ENCODE measurements at regions not wholly inside any gene's neighbourhood (a gene's known extent, or its start where the extent isn't known, plus 50 kb on each side); places are given as distances from the start of the nearest gene placed in this dataset.

DNA sequence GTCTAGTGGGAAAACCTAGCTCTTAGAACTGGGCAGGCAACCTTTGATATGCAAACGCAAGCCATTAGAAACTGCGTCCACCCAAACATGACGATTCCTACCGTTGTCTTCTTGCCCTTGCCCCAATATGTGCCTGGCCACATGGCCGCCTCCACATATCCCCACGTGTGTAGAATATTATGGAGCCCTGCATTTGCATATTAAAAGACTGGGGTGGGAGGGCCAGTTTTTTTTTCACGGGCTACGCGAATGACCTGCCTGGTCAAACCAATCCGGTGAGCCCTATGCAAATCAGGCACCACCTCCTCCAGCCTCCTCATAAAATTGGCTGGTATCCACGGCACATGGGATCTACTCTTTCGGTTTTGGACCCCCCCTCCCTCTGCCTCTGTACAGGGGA lies 381.0 kb upstream of the RGMA start (continued):
- TF ChIP-seq, protein P1, sequence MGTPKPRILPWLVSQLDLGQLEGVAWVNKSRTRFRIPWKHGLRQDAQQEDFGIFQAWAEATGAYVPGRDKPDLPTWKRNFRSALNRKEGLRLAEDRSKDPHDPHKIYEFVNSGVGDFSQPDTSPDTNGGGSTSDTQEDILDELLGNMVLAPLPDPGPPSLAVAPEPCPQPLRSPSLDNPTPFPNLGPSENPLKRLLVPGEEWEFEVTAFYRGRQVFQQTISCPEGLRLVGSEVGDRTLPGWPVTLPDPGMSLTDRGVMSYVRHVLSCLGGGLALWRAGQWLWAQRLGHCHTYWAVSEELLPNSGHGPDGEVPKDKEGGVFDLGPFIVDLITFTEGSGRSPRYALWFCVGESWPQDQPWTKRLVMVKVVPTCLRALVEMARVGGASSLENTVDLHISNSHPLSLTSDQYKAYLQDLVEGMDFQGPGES (IDR thresholded peaks at IDR 0.05; ENCODE audit: low read depth, low read length): no peak
- TF ChIP-seq RAD21 (IDR thresholded peaks at IDR 0.05; ENCODE audit: low read length): no peak
- TF ChIP-seq NFIC (IDR thresholded peaks at IDR 0.05; ENCODE audit: borderline replicate concordance): no peak
- no peak for TF ChIP-seq NRF1 (IDR thresholded peaks at IDR 0.05; ENCODE audit: low read depth, low read length)
- TF ChIP-seq CHD2 (IDR thresholded peaks at IDR 0.05; ENCODE audit: low read length, partially characterized antibody): no peak
- TF ChIP-seq RXRA (IDR thresholded peaks at IDR 0.05; ENCODE audit: borderline replicate concordance, low read depth): no peak

DNA sequence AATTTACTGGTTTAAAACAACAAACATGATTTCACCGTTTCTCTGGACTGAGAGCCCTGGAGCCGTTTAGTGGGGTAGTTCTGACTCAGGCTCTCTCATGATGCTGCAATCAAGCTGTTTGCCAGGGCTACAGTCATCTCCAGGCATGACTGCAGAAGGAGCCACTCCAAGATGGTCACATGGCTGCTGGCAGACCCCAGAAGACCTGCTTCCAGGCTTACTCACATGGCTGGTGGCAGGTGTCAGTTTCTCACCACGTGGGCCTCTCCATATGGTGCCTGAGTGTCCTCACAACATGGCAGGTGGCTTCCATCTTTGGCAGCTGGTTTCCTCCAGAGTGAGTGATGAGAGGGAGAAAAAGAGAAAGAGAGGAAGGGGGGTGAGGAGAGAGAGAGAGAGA lies 378.3 kb upstream of the RGMA start:
- Histone ChIP-seq H3K79me2 (ENCODE audit: insufficient read depth) (no peaks in the 10 kb centered on the region), H3K27me3 (ENCODE audit: insufficient read depth) (no peaks in the 10 kb centered on the region), H3K27ac (ENCODE audit: low read depth in 2 of 2, low read length in 1 of 2) (no peak overlapping the region), H3F3A (replicated peaks; ENCODE audit: insufficient read depth) (no peaks in the 10 kb centered on the region), H4K20me1 (ENCODE audit: insufficient read depth) (no peaks in the 10 kb centered on the region), H3K36me3 (replicated peaks in 1 of 2; ENCODE audit: control insufficient read depth in 1 of 2, insufficient read depth in 2 of 2, low read length in 1 of 2) (no peaks in the 10 kb centered on the region), H3K9ac (no peak overlapping the region), H3K9me2 (no peaks in the 10 kb centered on the region), H3K4me1 (ENCODE audit: control insufficient read depth in 1 of 2, insufficient read depth in 2 of 2, low read depth in 1 of 2, low read length in 1 of 2) (peaks cover 0 to 3% of the 10 kb centered on the region in 2 experiments; a peak in 1 of 4 replicates), H3K9me3 (no peaks in the 10 kb centered on the region), H3K4me3 (ENCODE audit: low read depth in 2 of 2, low read length in 1 of 2) (no peak overlapping the region), H2AFZ (ENCODE audit: low read depth) (no peak overlapping the region), H3K4me2 (no peak overlapping the region)
- POLR2A ChIA-PET: no interaction called here
- 5% methylated on average over 3 of the region's 3 CpGs for WGBS (ENCODE audit: low lambda C conversion rate)
- CTCF ChIA-PET: no interaction called here
- no peak for TF ChIP-seq RAD21 (IDR thresholded peaks at IDR 0.05; ENCODE audit: low read length)
- no peak for DNase-seq

DNA sequence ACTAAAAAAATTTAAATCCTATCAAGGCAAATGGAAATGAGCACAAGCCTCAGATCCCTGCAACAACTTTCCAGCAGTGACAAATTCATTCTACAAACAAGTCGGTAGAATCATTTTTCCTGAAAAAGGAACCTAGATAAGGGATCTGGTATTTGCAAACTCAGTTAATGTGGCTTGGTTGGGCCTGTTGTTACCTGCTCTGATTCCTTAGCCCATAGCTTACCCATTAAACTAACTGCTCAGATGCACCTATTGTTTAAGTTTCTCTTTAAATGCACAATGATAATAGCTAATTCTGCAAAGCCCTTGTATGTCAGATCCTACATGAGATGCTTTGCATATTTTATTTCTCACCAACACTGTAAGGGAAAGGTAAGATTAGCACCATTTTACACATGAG lies 377.4 kb upstream of the RGMA start:
- CTCF ChIA-PET: interaction anchor here (1.0 kb wide), 1 partner anchor 38 kb away, joined by 3 read pairs; no protein-coding TSS in a partner anchor
- POLR2A ChIA-PET: no interaction called here
- no peak overlapping the region for H3K9ac ChIP-seq
- H3K9me2 ChIP-seq: no peaks in the 10 kb centered on the region
- H4K20me1 ChIP-seq (ENCODE audit: insufficient read depth): no peaks in the 10 kb centered on the region
- no peak for DNase-seq
- H3K27me3 ChIP-seq (ENCODE audit: insufficient read depth): no peaks in the 10 kb centered on the region
- H3K36me3 ChIP-seq (replicated peaks in 1 of 2; ENCODE audit: control insufficient read depth in 1 of 2, insufficient read depth in 2 of 2, low read length in 1 of 2): no peaks in the 10 kb centered on the region
- peaks cover 0 to 3% of the 10 kb centered on the region in 2 experiments; a peak in 1 of 4 replicates for H3K4me1 ChIP-seq (ENCODE audit: control insufficient read depth in 1 of 2, insufficient read depth in 2 of 2, low read depth in 1 of 2, low read length in 1 of 2)
- no peaks in the 10 kb centered on the region for H3F3A ChIP-seq (replicated peaks; ENCODE audit: insufficient read depth)
- no peaks in the 10 kb centered on the region for H3K9me3 ChIP-seq
- WGBS (ENCODE audit: low lambda C conversion rate): 59% methylated on average over 1 of the region's 1 CpG
- H3K4me2 ChIP-seq: no peak overlapping the region
- no peaks in the 10 kb centered on the region for H3K79me2 ChIP-seq (ENCODE audit: insufficient read depth)
- H3K27ac ChIP-seq (ENCODE audit: low read depth in 2 of 2, low read length in 1 of 2): no peak overlapping the region
- no peak overlapping the region for H2AFZ ChIP-seq (ENCODE audit: low read depth)
- H3K4me3 ChIP-seq (ENCODE audit: low read depth in 2 of 2, low read length in 1 of 2): no peak overlapping the region
- TF ChIP-seq TCF12 (IDR thresholded peaks at IDR 0.05): no peak
- TF ChIP-seq RFX5 (IDR thresholded peaks at IDR 0.05; ENCODE audit: low read length): no peak
- no peak for TF ChIP-seq GATA2 (CRISPR knock-in tag; IDR thresholded peaks at IDR 0.05)
- TF ChIP-seq MXI1 (IDR thresholded peaks at IDR 0.05; ENCODE audit: low read depth, low read length): no peak
- no peak for TF ChIP-seq EP300 (IDR thresholded peaks at IDR 0.05; ENCODE audit: borderline replicate concordance in 1 of 2, low read depth in 1 of 2, low read length in 1 of 2)
- TF ChIP-seq CHD2 (IDR thresholded peaks at IDR 0.05; ENCODE audit: low read length, partially characterized antibody): no peak
- TF ChIP-seq, protein P2, sequence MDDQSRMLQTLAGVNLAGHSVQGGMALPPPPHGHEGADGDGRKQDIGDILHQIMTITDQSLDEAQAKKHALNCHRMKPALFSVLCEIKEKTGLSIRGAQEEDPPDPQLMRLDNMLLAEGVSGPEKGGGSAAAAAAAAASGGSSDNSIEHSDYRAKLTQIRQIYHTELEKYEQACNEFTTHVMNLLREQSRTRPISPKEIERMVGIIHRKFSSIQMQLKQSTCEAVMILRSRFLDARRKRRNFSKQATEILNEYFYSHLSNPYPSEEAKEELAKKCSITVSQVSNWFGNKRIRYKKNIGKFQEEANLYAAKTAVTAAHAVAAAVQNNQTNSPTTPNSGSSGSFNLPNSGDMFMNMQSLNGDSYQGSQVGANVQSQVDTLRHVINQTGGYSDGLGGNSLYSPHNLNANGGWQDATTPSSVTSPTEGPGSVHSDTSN (IDR thresholded peaks at IDR 0.05): no peak
- TF ChIP-seq JUND (IDR thresholded peaks at IDR 0.05): no peak
- TF ChIP-seq GABPA (IDR thresholded peaks at IDR 0.05; ENCODE audit: low read depth): no peak
- TF ChIP-seq, protein P3, sequence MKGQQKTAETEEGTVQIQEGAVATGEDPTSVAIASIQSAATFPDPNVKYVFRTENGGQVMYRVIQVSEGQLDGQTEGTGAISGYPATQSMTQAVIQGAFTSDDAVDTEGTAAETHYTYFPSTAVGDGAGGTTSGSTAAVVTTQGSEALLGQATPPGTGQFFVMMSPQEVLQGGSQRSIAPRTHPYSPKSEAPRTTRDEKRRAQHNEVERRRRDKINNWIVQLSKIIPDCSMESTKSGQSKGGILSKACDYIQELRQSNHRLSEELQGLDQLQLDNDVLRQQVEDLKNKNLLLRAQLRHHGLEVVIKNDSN (IDR thresholded peaks at IDR 0.05; ENCODE audit: borderline replicate concordance, low read depth): no peak

Measured in SK-N-SH (cell line).